HuH-7.5 (cell line): ENCODE measurements at regions not wholly inside any gene's neighbourhood (a gene's known extent, or its start where the extent isn't known, plus 50 kb on each side); places are given as distances from the start of the nearest gene placed in this dataset.
"Not testable (repeated sequence)": the region's sequence is repeated elsewhere in the genome, so short reads cannot be mapped to it uniquely, and the experiment has no call there.

ENCODE experiments used
- DNase-seq: peaks from one replicate; pipeline ENCODE4 v3.0.0; 2011; ENCODE audit warnings: low spot score

DNA sequence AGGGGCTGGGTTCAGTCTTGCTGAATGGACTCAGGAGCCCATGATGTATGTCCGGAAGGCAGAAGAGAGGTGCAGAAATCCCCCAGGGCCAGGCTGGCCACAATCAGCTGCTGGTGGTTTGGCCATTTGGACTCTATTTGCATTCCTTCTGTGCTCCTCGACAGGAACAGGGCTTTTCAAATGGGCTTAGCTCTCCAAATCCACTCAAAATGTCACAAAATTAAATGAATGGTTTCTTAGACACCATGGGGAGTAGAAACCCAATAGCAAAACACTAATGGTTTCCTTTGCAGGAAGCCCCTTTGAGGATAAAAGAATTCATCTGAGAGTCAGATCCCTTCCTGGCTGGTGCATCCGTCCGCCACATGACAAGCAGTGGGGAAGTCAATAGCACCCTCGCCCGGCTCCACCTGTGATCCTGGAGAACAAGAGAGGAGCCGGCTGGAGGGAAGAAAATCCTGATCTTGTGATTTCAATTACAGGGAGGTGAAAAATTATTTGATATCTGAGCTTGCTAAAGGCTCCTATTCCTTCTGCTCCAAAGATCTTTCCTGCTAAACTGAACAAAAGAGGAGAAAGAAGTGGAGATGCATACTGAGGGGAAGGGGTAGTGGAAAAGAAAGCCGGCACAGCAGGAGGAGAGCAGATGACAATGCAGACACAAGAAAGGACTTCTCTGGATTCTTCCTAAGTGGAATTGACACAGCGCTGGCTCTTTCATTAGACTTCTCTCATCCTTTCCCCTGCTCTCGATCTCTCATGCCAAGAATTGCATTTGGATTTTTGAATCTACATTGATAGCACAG, 190.7 kb downstream of the C7orf25 start:
- DNase-seq, result no peak

DNA sequence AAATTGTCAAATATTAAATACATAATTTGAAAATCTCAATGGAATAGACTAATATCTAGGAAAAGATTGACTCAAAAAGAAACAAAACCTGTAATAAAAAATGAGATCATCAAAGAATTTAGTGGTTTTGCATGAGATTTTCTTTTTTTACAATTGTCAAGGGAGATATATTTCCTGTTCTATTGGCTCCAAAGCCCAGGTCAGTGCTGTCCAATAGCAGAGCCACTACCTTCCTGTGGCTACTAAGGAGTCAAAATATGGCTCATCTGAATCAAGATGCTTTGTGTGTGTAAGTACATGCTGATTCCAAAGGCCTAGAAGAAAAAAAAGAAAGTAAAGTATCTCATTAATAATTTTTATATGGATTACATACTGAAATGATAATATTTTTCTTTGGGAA, 191.9 kb downstream of the C7orf25 start:
- DNase-seq, result no peak

DNA sequence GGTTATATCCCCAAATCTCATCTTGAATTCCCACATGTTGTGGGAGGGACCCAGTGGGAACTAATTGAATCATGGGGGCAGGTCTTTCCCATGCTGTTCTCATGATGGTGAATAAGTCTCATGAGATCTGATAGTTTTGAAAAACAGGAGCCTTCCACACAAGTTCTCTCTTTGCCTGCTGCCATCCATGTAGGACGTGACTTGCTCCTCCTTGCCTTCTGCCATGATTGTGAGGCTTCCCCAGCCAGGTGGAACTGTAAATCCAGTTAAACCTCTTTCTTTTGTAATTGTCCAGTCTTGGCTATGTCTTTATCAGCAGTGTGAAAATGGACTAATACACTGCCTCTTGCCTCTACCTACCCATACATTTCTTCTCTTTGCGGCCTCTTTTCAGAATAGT, 193.4 kb downstream of the C7orf25 start:
- DNase-seq, result not testable (repeated sequence)

DNA sequence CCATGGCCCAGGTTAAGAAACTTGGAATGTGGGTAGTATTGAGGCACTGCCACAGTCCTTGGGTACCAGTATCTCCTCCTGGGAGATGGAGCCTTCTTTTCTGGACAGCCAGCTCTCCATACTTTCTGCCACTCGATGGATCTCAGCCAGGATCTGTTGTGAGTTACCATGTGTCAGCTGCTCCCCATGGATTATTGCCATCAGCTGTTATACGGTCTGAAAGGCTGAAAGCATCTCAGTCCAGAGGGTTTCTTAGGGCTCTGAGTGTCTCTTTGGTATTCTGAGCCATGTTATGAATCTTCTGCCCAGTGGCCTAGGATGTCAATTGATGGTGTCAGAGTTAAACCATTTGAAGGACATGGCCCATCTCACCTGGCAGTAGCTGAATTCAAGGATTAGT, 197.5 kb downstream of the C7orf25 start:
- no peak for DNase-seq

DNA sequence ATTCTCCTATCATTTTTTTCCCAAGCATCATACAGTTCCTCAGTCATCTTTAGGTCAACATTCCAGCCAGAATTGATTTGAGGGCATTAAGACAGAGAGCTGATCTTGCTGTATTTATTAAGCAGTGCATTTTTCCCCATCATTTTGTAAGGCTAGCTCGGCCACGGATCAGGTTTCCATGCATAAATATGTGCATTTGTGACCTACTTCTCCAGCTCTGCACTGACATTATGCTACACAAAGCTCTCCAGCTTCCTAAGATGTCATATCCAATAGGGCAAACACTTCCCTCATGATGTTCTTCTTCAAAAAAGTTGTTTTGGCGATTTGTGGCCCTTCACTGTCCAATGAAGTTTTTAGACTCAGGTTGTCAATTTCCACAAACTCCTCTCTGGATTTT, 202.6 kb downstream of the C7orf25 start:
- no peak for DNase-seq

DNA sequence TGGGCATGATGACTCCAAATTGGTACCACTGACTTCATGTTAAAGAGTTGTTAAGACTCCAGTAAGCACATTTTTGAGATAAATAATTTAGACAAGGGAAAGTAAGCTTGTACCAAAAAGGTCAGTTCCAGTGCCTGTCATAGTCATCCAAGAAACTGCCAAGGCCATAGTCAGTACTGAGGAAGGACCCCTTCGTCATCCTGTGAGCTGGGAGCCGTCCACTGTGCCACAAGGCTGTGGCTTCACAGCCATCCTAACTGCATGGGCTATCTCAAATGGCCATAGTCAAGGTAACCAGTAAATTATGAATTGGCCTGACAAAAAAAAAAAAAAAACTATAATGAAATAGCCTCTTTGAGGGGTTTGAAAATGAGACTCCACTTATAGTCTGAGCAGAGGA, 207.2 kb downstream of the C7orf25 start:
- no peak for DNase-seq

DNA sequence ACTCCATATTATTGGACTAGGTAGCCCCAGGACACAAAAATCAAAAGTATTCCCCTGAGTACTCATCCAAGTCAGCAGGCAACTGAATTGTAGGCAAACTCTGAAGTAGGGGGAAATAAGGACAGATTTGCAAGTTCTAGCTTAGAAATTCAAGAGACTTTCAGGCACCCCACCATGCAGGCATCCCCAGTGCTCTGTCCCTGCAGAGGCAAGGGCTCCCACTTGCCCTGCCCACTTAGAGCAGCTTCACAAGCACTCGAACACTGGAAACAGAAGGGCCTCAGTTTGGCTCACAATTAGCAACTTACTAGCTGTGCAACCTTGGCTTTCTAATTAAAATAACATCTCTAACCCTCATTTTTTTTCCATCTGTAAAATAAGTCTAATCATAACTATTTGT, 209.2 kb downstream of the C7orf25 start:
- DNase-seq, result no peak

DNA sequence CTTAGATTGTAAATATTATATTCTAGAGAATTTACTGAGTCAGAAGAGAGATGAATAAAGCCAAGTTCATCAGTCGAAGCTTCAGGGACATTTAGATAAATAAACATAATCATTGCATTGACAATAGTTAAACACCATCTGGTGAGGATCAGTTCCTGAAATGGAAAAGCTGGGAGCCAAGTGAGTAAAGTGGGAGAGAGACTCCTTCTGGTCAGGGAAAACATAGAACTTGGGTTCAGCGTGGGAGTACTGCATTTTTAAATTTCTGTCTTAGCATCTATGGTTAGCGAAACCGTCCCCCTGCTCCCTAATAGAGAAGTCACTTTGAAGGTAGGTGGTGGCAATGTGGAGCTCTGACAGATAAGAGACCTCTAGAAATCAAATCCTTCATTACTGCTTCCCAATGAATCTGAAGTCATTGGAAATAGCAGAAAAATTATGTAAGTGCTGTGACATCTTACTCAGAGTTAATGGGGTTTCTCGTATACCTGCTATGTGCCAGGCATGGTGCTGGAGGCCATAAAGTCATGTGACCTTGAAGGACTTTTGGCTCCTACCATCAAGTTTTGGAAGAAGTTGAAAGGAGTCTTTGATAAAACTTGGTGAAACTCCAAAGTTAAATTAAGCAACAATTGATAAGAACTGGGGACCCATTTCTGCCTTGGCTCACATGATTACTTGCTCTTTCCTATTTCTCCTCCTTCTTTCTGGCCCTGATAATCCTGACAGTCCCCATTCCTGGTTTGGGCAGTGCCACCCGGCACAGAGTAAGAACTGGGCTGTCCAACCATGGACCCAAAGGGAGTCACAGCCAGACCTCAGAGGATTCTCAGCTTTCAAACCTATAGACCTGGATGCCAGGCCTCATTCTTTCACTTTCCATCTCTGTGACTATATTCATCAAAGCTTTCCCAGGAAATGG, 211.2 kb downstream of the C7orf25 start:
- no peak for DNase-seq

DNA sequence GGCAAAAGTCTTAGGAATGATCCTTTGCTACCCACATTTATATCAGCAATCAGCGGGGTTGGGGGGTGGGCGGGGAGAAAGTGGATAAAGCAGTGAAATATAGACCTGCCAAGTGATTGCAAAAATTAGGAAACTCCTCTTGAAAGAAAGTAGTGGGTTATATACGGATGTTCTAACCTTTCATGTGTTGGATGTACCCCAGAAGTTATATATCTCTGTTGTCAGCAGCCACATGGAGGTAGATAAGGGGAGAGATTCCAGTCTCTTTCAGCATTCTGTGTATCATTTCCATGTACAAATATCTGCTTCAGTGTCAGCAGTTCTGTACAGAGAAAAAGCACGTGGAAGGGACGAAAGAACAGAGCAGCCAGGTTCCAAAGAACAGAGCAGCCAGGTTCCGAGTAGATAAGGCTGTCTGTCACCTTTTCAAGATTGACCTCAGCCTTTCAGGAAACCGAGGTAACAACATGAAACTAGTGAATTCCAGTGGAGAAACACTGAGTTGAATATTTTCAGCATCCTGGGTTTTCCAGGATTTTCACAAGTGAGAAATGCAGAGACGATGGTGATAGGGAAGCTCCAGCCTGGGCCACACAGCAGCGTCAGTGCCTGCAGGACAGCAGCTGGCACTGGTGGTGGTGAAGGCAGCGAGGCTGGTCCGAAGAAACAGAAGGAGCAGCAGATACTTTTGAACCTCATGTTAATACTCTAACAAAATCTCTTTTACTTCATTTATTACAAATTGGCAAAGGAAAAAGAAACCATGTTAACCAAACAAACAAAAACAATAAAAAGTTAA, 212.3 kb downstream of the C7orf25 start:
- DNase-seq, result no peak

DNA sequence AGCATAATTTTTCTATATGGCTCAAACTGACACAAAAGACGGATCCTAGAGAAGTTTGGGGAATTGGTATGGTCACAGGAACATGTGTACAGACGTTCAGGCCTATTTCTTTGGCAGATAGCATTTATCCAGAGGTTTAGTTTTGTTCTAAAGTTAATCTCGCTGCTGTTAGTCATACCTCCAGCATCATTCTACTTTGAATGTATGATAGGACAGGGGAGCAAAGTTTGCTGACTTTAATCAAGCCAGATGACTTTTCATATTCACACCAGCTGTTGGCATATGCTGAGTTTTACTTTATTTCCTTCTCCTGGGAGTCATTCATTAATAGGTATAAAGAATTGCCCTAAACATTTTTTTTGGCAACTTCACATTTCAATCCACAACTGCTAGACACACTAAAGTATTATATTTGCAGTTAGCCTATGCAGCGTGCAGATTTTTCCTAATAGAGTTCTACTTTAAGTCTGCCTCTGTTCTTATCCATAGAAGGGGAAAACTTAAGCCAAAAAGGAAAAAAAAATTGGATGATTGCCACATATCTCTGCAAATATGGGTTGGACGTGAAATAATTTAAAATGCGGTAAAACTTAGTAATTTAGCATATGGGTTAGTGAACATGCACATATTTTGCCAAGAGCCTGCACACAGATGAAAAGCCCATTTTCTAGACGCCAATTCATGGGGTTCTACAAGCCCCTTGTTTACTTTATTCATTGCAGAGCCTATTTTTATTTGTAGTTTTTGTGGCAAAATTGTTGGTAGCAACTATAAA, 213.1 kb downstream of the C7orf25 start:
- DNase-seq, result no peak

DNA sequence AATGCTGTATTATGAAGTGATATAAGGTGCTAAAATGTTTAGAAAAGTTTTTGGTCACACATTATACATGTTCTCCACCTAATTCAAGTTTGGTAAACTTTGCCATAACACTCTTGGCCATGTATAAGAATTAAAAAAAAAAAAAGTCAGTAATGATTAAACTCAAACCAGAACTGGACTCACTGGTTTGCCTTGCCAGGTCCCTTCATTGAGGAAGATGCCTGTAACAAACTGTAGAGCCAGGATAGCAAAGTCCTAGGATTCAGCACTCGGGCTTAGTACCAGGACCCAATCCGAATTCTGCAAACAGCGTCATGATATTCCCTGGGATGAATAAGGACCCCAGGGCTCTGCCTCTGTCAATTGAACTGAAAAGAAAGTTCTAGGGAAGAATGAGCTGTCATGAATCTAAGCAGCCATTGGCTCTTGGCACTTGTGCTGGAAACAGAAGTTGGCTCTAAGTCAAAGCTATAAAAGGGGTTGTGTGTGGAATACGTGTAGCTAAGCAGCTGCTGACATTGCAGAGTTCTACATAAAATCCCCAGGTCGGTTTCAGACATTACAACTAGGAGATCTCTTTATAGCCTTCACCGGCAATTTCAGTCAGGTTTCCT, 216.9 kb downstream of the C7orf25 start:
- DNase-seq, result no peak

DNA sequence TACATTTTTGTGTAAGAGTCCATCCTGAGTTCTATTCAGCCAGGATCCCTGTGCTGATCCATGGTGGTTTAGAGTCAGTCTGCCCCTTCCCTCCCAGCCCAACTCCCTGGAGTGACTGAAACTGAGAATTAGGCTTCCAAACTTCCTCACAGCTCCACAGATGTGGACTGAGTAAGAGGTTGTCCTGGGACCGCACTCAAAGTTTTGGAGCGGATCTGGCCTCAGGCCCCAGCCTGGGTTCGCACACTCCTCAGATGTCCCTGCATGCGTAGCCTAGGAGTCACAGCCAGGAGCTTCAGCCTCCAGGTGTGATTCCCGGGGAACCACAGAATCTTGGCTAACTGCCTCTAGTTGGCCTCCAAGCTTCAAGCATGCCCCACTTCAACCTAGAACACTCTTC, 218.1 kb downstream of the C7orf25 start:
- DNase-seq, result no peak

DNA sequence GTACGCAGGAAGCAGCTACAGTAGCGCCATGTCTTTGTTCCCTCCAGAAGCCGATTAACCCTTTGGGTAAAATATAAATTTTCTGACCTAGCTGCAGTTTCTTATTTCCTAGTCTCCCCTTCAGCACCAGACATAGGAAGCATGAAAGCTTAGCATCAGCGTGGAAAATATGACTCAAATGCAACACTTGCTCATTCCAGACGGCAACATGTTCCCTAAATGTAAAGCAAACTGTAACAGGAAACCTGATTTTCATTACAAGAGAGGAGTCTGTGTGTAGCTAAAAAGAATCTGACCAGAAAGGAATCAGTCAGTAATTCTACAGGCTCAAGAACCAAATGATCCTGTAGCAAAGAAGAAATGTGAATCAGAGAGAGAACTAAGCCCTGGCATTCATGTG, 219.2 kb downstream of the C7orf25 start:
- DNase-seq, result no peak

DNA sequence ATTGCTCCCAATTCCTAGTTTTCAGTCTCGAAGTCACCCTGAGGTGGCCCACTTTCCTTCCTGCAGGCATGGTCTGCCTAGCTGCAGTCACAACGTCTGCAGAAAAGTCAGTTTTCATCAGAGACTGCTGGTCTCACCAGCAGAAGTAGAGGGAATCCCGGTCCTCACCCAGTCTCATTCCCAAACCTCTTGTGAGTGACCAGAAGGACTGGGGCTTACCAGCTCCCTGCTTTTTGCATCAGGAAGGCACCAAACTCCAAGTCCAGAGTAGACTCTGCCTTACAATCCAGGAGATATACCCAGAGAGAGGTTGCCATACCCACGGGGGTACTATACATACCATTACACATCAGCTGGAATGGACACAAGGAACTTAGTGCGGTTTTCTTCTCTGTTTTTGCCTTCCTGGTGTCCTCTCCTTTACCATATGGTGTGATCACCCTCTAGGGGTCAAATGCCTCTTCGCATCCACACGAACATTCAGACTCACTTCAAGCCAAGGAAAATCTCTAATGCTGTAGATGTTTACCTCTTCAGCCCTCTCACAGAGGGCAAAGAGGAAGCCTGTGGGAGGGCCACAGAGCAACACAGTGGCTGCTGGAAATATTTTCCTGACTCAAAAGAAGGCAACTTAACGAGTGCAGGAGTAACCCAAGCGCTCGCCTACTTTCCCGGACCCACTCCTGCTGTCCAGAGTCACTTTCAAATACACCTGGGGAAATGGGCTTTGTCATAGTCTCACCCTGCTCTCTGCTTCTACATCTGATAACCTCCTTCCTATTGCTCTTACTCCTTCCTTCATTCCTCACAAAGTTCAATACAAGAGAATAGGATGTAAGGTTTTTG, 220.9 kb downstream of the C7orf25 start:
- DNase-seq, result peak; percentile 11

DNA sequence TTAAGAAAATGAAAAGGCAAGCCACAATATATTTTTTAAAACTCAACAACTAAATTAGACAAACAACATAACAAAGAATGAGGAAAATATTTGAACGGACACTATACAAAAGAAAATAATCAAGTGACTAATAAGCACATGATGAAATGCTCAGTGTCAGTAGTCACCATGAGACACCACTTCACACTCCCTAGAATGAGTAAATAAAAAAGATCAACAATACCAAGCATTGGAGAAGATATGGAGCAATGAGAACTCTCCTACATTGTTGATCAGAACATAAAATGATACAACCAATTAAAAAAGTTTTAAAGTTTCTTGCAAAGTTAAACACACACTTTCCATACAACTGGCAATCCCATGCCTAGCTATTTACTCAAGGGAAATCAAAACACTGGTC, 222.2 kb downstream of the C7orf25 start:
- no peak for DNase-seq

DNA sequence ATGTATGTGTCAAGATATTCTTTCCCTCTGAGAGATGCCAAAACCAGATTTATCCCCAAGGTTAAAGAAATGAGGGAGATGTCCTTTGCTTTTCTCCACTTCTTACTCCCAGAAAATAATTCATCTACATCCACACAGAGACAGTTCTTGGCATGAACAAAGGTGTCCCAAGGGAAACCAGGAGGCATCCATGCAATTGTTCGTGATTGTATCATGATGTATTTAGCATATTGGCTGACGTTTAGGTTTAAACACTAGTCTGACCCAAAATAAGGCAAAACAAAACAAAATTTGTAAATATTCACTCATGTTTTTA, 223.9 kb downstream of the C7orf25 start:
- DNase-seq, result no peak

DNA sequence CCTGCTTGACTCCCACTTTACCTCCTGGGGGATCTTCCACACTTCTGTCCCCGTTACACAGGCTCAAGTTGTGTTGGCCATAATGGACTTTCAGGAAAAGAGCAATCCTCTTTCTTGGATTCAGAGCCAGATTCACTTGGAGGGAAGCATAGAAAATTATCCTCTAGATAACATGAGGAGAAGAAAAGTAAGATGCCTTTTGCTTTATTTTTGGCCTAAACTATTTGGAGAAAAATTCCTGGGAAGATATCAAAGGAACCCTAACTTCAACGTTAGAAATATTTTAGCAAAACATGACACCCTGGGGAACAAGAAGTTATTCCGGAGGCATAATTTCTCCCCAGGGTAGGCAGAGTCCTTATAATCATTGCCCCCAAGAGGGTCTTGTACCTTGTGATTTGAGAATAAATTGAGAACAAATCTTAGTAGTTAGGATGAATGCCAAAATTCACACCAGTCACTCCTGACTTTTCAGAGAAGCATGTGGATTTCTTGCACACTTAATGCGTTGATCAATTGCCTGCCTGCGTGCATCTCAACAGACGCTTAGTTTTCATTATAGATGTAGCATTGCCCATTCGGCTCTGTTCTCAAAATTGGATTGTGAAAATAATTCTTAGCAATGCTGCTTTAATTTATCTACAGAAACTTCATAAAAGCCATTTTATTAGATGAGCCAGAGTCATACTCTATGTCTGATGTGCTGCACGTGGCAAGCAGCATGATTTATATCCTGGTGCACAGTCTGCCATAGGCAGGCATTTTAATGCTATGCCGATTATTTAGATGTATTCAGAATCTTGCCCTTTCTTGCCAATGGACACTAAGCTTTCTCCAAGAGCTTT, 224.4 kb downstream of the C7orf25 start:
- no peak for DNase-seq

DNA sequence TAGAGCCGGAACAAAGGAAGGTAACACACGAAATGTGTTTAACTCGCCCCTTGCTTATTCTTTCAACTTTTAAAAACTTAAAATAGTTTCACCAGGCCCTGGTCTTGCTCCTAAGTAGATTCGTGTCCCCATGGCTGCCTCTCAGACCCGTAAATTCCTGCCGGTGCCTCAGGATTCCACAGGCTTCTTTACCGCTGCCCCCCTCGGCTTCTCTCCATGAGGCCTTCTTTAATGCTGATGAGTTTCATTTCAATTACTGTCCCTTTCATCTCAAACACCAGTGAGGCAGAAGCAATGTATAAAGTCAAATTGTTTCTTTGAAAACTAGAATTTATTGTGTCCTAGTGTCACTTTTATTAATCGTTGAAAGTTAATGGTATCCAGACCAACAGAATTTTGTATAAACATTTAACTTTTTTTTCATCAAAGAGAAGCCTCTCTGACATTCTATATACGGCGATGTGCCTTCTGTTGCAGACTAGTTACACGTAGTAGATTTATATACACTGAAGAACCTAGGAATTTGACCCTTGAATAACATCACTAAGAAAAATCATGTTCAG, 225.2 kb downstream of the C7orf25 start:
- DNase-seq, result no peak

DNA sequence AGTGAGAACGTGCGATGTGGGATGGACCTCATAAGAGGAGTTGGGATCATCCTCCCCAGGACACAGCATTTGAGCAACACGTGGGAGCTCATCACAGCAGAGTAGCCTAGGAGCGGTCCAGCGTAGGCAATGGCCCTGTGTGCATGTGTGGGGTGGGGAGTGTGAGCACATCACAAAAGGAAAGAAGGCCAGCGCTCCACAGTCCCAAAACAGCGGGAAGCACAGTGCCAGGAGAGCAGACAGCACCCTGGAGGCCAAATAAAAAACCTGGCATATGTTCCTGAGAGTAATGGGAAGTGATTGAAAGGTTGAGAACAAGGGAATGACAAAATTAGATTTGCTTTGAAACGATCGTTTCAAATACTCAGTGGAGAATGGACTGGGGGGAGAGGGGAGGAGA, 226.0 kb downstream of the C7orf25 start:
- DNase-seq, result no peak
